ENCODE measurements at regions not wholly inside any gene's neighbourhood (a gene's known extent, or its start where the extent isn't known, plus 50 kb on each side); places are given as distances from the start of the nearest gene placed in this dataset.
"Not testable (repeated sequence)": the region's sequence is repeated elsewhere in the genome, so short reads cannot be mapped to it uniquely, and the experiment has no call there.

DNA sequence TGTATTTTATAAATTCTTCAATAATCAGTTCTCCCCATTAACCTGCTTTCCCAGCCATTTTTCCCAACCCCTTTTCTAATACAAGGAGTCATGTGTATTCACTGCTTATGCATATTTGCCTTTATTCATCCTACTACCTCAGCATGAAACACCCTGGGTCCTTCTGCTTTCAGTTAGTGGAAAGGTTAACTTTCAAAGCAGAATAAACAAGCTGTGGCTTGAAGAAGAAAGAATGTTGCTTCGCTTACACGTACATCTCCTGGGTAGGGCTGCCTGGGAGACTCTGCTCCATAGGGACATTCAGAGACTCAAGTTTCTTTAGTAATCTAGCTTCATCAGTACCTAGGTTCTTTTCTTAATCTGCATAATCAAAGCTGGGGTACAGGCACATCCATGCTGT, 567.8 kb upstream of the SLC10A2 start:
- DNase-seq, result no peak

DNA sequence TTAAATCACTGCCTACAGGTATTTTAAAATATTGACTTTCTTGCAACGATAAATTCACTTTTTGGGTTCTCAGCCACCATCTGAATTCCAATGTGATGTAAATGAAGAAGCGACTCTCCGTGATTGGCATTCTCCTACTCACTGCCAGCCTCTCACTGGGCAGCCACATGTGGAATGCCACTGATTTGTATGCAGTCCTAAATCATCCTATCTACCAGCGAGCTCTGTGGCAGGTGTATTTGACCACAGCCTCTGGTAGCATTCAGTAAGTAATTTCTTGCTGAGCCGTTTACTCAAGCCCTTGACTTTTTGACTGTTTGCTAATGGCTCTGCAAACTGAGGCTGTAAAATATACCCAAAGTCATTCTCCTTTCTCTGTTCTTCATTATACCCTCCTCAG, 559.0 kb upstream of the SLC10A2 start:
- no peak for DNase-seq

DNA sequence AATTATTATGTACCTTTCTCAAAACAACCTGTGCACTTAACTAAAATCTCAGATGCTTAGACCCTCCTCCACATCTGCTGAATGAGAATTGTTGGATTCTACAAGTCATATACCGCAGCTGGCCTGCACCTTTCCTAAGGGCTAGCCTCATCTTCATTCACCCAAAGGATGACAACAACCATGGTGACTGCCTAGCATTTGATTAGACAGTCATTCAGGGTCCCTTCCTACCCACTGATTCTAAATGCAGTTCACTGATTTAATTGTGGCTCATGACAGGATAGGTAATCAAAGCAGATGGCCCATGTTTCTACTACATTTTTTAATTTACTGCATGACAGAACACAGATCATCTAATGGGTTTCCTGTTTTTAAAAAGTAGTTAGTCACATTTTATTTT, 551.9 kb upstream of the SLC10A2 start:
- DNase-seq, result no peak

DNA sequence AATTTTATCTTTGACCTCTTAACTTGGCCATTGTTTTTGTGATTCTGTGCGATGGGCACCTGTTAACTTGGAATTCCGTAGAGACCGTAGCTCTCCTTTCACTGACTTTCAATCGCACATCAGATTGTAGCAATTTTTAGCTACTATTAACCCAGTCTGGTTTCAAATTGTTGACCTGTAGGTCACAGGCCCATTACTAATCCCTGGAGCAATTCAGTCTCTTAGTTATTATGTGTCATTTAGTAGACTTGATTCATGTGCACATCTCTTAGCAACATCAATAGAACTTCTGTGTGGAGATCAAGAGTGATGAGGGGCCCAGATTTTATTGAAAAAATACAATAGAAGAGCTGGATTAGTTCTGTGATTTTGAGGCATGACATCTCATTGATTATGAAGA, 549.6 kb upstream of the SLC10A2 start:
- no peak for DNase-seq

DNA sequence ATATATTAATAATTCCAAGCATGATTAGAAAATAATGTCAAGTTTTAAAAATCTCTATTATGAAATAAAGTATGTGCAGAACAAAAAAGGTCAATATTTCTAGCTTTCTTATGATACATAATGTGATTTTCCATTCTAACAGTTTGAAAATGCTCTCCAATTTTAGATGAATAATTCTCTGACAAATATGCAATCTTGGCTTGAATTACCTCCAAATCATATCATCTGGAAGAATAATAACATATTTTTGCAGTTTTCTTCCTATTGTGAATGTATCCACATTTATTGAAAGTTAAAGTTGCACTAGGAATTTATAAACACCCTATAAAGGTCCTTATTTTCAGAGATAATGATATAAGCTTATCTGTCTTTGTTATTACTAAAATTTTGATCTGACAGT, 548.5 kb upstream of the SLC10A2 start:
- no peak for DNase-seq

DNA sequence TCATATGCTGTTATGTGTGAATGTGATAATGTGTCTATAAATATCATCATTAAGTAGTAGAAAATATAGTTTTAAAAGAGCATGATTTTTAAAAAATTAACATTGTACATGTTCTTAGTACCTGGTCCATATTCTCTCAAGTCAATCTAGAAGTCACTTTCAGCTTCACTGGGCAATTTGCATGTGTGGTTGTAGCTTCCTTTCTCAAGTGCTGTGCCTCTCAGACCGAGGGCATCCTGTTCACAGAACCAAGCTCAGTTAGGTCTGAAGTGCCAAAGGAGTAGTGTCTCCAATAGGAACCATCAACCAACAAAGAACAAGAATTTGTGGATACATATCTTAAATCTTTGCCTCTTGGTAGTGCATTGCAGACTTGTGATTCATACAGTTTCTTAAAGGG, 541.8 kb upstream of the SLC10A2 start:
- DNase-seq, result peak; percentile 42

DNA sequence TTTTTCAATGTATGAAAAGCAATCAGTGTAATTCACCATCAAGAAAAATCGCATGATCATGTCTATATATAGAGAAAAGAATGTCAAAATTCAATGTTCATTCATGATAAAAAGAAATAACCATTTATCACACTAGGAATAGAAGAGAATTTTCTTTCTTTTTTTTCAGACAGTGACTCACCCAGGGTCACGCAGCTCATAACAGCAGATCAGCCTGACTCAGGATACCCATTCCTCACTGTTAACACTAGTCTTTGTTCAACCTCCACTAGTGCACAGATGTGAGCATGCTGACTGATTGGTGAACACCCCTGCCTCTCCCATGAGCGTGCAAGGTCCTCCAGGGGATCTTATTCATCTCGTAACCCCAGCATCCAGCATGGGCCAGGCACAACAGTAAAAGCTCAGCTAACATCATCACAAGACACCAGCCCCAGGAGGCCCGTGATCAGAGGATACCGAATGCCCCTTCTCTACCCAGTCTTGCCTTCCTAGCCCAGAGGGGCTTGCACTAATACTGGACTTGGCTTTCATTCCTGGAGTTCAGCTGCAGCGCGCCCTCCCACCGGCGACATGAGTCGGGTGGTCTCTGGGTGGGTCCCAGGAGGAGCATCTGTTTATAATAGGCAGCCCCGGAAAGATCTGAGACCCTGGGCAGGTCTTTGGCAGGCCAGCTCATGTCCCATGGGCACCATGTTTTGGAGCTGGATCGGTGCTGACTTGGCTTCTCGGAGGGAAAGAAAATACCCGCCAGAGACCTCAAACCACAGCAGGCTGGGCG, 539.5 kb upstream of the SLC10A2 start:
- DNase-seq, result peak; percentile 25

DNA sequence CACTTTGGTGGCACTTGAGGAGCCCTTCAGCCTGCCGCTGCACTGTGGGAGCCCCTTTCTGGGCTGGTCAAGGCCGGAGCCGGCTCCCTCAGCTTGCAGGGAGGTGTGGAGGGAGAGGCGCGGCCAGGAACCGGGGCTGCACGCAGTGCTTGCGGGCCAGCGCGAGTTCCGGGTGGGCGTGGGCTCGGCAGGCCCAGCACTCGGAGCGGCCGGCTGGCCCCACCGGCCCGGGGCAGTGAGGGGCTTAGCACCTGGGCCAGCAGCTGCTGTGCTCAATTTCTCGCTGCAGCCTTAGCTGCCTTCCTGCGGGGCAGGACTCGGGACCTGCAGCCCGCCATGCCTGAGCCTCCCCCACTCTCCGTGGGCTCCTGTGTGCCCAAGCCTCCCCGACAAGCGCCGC, 533.7 kb upstream of the SLC10A2 start:
- not testable (repeated sequence) for DNase-seq

DNA sequence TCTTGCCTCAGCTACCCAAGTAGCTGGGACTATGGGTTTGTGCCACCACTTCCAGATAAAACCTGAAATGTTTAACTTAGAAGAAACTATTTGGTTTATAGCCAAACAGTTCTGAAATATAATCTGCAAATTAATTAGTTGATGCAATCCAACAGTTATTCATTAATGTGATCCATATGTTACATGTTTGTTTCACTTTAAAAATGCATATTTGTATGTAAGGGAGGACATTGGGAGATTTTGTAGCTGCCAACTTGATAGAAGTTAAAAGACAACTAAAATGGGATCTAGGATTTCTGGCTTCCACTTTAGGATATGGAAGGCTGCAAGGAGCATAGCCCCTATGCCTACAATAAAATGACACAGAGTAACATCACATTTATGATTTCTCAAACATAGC, 532.5 kb upstream of the SLC10A2 start:
- no peak for DNase-seq

DNA sequence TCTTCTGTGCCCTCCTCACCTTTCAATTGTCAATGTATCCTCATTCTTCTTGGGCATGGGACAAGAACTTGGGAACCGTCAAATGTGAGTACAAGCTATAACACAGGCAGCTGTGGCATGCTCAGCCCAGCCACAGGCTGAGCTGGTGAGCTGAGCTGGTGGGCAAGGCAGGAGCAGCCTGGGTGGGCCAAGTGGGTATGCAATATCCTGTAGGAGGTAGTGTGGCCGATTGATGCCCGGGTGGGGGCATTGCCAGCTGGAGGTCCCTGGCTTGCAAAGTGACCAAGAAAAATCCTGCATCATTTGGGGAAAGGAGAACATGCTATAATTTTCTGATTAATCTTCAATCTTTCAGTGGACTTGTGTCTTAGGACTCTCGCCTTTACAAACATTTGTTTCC, 507.2 kb upstream of the SLC10A2 start:
- DNase-seq, result no peak

DNA sequence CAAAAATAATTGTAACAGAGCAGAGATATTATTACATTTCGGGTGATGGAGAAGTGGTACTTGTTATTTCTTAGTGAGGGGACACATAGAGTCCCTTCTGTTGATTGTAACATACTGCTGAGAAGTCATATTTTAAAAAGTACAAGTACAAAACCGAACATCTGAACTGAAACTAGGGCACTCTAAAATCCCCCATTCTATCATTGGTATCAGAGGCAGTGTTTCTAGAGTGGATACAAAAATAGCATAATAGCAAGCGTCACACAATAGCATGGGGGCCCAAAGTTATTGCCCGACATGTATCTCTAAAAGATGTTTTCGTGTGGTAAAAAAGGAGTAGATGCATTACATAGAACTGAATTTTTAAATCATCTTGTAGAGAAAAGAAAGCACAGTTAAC, 502.1 kb upstream of the SLC10A2 start:
- no peak for DNase-seq

DNA sequence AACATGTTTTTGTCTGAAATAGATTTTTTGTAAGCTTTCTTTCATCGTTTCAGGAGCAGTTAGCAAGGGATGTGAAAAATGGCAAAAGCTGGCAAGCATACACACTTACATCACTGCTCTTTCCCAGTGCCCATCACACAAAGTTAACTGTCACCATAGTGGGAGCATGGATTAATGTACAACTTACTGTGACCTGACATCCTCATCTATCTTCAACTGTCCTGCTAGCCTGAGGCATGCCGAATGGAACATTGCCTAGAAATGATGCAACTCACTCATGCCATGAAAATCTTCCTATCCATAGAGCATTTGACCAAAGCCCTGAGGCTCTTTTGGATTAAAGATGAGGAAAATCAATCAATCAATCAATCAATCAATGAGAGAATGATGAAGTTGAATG, 491.7 kb upstream of the SLC10A2 start:
- DNase-seq, result peak; percentile 24

DNA sequence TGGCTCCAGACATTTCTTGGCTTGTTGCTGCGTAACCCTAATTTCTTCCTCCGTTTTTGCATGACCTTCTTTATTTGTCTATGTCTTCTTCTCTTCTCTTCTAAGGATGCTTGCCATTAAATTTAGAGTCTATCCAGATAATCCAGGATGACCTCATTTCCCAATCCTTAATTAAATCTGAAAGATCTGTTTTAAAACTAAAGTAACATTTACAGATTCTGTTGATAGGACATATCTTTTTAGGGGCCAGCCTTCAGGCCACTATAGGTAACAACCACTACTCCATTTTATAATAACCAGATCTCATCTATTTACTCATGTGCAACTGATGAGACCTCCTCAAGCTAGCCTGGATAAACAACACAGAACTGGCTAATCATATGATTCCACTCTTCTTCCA, 490.5 kb upstream of the SLC10A2 start:
- no peak for DNase-seq

DNA sequence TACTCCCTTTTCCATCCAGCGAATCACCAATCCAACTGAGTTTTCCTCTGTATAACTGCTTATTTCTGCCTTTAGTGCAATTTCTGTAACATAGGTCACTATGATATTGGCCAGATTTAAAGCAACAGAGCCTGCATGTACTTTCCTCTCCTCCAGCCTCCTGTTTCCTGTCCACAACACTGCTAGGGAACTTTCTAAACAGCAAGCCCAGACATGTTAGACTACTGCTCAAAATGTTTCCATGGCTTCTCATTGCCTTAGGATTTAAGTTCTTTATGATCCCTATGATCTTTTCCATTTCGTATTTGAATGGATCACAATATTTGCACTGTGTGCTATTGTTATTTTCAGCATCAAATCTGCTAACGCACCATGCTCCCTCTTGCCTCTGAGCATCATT, 481.7 kb upstream of the SLC10A2 start:
- no peak for DNase-seq

DNA sequence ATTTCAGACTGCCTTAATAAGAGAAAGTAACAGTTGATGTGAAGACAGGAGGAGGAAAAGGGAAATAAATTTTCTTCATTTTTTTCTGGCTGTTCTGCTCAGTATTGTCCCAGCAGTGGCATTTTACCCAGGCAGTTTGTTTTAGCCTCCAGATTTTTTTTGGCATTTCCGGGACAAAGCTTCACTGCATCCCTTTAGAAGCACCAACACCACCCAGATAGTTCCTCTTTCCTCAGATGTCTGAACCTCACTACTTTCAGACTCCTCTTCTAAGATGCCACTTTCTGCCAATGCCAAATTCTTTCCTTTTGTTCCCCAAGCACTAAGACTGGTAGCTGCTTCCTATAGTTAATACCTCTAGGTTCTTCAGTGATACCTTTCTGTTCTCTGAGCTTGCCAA, 480.1 kb upstream of the SLC10A2 start:
- DNase-seq, result no peak

DNA sequence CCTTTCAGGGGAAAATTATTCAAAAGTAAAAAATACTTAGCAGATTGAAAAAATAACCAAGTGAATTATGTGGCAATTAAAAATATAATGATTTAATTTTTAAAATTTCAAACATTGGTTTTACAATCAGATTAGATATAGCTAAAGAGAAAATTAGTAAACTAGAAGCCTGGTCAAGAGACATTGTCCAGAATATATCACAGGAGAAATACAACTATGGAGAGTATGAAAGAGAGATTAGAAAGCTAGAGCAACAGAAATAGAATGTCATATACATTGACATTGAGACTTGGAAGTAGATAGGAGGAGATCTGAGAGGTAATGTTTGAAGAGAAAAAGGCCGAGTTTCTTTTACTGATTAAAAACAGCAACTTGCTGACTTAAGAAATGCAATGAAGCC, 476.4 kb upstream of the SLC10A2 start:
- DNase-seq, result no peak

DNA sequence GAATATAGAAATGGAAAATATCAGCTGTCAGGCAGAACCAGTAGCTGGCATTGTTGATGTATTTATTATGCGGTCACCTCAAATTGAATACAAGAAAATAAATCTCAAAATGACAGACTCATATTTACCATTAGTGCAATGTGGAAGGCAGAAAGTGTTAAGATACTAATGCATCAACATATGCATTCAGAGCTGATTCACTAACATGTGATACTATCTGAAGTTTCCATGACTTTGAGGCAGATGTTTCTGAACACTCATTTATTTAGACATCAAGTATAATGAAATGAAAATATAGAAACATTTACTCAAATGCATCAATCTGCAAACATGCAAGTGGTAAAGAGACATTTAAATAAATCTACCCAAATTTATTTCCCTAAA, 474.2 kb upstream of the SLC10A2 start:
- no peak for DNase-seq

DNA sequence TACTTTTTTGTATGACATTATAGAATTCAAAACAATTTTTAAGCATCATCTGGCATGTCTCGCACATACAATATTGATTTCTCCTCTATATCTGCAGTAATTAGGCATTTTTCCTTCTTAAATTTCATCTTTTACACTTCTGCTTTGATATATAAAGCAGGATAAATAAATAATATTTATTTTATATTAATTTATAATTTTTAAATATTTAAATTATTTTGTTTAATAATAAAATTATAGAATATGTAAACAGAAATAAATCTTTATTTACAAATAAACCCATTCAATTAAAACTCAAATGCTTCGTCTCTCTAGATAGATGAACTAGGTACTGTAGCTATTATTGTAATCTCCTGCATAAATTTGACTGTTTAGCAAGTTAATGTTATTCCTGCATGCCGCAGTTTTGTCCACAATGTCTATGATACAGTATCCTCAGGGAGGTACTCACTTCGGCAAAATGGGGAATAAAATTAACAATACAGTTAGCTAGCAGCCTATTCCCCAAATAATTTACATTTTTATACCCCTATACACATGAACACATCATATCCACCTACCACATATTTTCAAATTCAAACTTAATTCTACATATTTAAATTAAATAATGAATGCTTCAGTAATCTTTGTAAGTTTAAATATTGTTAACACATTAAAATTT, 473.6 kb upstream of the SLC10A2 start:
- DNase-seq, result no peak

DNA sequence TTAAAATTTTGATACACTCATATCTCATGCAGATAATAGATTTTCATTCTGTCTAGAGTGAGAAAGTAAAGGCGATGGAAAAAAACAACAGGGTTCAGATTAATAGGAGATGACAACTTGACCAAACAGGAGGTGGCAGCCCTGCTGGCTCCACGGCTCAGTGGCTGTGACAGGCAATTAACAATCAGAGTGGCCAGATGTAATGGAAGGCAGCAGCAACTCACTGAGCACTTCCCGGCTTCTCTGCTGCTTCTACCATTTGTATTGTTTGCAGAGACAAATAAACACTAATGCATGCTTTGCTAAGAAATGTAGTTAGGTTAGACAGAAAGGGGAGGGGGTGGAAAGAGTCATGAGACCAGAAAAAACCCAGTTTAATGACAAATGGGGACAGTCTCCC, 473.0 kb upstream of the SLC10A2 start:
- DNase-seq, result no peak

DNA sequence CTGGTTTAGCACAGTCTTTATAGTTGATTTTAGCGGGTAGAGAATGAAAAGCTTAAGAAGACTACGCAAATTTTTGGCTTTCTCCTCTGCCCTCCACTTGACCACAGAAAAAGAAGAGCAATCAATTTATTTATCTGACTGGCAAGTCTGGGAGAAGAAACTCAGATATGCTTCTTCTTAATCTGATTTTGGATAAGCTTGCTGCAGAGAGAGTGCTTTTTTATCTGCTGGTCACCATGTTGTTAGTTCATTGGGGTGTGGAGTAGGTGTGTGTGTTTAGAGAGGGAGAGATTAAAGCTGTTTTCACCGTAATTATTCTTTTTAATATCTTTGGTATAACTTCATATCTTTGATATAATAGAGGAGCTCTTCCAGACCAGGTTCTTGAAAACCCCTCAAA, 471.4 kb upstream of the SLC10A2 start:
- no peak for DNase-seq

DNA sequence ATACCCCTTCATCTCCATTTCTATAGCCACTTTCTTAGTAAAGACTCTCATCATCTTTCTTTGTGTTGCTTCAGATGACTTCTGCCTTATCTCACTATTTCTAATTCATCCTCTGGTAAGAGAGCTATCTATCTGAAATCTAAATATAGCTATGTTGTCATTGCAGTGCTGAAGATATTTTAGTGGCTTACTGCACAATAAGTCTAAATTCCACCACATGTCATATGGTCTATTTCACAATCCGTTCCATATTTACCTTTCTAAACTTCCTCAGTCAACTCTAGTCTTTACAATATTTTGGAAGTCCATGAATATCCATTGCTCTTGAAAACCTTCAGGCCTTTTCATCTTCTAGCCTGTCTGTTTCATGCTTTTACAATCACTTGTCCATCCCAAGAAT, 465.1 kb upstream of the SLC10A2 start:
- DNase-seq, result no peak

DNA sequence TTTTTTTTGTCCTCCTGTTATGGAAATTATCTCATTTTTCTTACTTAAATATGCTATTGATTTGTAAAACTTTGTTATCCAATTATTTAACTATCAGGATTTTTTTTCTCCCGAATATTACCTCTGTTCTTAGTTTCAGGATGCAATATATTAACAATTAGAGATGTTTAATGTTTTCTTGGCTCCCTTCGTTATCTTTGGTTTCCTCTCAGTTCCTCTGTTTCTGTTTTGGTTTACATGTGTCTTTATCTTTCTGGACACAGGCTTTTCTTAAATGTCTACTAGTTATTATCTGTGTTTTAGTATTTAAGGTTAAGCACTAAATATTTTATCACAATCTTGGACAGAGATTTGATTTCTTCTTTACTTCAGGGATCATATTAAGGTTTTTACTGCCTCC, 462.2 kb upstream of the SLC10A2 start:
- DNase-seq, result no peak

DNA sequence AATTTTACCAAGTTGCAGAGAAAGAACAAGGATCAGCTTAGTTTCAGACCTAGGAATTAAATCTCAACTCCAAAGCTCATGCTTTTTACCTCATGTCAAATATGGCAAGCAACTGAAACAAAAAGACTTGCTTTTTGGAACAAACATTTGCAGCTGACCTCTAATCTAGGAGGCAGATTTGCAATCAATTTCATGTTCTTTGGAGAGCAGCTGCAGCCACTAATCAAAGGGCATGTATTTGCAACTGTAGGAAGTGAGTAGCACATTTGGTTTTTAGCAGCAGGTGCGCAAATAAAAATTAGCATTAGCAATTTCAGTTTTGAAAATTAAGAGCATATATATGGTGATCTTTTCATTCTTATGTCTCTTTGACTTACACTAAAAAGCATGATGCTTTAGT, 459.3 kb upstream of the SLC10A2 start:
- DNase-seq, result no peak

DNA sequence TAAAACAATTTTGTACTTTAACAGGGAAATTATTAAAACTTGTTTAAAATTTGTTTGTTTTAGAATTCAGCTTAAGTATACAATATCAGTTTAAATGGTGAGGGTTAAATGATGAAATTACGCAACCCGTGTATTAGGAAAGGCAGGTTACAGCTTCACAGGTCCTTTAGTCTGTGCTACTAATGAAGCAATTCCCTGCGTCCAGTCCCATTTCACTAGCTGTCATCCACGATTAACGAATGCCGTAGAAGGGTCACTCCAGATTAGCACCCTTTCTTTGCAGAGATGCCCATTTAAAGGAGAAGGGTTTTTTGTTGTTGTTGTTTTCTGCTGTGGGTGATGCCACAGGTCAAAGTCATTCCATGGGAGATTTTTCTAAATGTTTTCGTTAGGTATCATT, 457.6 kb upstream of the SLC10A2 start:
- DNase-seq, result no peak

DNA sequence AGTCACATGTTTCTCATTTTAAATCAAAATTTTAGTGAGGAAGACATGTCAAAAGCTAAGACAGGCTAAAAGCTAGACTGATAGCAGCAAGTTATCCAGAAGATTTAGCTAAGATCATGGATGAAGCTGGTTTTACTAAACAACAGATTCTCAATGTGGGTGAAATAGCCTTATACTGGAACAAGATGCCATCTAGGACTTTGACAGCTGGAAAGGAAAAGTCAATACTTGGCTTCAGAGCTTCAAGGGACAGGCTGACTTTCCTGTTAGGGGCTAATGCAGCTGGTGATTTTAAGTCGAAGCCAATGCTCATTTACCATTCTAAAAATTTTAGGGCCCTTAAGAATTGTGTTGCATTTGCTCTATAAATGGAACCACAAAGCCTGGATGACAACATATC, 455.3 kb upstream of the SLC10A2 start:
- no peak for DNase-seq
